Cardiac fibroblast (primary cell): ENCODE measurements at regions not wholly inside any gene's neighbourhood (a gene's known extent, or its start where the extent isn't known, plus 50 kb on each side); places are given as distances from the start of the nearest gene placed in this dataset.

Experiments
- DNase-seq, 2 donors: peaks; one replicate each; pipeline versions ENCODE4 v3.0.0 to v3.0.0-alpha.2; 2010; ENCODE audit warnings: low read depth in 2 of 2
- H3K4me3 ChIP-seq, 2 donors: replicated peaks in 1 of 2; 1 replicate in 1 of 2; 2 replicates in 1 of 2; pipeline ENCODE4 v1.5.1; 2011; ENCODE audit warnings: low read depth in 2 of 2, low read length in 2 of 2, mild to moderate bottlenecking in 2 of 2, moderate library complexity in 1 of 2
- TF ChIP-seq, protein P1 (sequence below): IDR thresholded peaks from one replicate; pipeline ENCODE4 v1.5.1; 2011; ENCODE audit warnings: low read depth, mild to moderate bottlenecking, low read length, inconsistent platforms

DNA sequence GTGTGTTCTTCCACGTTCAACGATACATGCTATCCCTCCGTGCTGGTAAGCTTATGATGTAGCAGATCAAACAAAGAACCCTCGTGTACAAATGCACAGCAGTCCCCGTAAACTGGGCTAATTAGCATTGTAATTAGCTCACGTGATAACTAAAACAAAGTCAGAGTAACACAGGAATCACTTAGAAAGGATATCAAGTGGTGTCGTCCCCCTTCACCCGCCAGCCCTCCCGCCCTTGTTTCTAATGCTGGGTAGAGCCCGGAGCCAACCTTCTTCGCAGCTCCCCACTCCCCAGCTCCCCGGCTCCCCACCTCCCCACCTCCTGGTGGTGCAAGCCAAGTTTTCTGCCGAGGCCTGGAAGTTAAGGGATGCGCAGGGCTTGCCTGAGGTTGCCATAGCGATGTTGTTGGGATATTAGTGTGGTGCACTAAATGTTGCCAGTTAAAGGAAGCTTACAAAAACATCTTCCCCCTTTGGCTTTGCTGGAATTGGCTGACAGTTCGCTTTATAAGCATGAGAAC, 357.9 kb upstream of the CCNH start:
- TF ChIP-seq, protein P1, sequence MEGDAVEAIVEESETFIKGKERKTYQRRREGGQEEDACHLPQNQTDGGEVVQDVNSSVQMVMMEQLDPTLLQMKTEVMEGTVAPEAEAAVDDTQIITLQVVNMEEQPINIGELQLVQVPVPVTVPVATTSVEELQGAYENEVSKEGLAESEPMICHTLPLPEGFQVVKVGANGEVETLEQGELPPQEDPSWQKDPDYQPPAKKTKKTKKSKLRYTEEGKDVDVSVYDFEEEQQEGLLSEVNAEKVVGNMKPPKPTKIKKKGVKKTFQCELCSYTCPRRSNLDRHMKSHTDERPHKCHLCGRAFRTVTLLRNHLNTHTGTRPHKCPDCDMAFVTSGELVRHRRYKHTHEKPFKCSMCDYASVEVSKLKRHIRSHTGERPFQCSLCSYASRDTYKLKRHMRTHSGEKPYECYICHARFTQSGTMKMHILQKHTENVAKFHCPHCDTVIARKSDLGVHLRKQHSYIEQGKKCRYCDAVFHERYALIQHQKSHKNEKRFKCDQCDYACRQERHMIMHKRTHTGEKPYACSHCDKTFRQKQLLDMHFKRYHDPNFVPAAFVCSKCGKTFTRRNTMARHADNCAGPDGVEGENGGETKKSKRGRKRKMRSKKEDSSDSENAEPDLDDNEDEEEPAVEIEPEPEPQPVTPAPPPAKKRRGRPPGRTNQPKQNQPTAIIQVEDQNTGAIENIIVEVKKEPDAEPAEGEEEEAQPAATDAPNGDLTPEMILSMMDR, result no peak

DNA sequence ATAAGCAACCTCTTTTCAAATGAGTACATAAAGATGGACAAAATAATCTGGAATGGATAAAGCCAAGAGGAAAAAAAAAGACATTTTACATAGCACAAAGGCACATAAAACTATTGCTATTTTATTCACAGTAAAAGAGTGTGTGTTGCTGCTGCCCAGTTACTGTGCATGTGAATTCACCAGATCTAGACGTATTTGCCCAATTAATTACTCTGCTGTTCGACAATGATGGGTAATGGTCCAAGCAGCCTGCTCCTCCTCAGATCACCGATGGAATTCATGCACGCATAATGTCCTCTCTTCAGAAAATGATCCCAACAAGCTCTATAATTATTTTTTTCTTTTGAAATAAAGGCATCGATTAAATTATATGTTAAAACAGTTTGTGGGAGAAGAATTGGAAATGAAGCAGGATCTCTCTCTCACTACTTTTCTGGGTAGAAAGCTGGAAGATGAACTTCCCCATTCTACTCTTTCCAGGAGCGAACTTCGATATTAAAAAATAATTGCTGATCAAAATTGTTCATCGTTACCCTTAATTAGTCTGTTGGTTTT, 357.4 kb upstream of the CCNH start:
- TF ChIP-seq, protein P1, result no peak
- DNase-seq, result no peak
- H3K4me3 ChIP-seq, result no peak overlapping the region

More for the DNA sequence above, 357.9 kb upstream of the CCNH start:
- DNase-seq, result no peak
- H3K4me3 ChIP-seq, result no peak overlapping the region

DNA sequence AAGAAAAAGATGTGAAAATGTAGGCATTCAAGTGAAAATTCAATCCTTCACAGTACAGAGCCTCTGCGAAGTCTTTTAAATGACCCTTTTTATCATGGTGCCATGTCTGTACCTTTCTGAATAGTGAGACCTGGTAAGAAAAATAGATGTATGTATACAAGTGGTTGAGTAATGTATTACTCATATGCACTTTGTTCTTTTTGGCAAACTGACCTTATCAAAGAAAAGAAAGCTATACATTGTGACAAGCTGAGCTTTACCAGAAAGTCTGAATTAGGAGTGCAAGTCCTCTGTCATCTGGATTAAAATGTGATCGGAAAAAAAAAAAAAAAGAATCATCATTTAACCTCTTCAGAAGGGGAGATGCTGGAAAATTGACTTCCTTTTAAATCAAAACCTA, 356.4 kb upstream of the CCNH start:
- DNase-seq, result no peak
- TF ChIP-seq, protein P1, result no peak

DNA sequence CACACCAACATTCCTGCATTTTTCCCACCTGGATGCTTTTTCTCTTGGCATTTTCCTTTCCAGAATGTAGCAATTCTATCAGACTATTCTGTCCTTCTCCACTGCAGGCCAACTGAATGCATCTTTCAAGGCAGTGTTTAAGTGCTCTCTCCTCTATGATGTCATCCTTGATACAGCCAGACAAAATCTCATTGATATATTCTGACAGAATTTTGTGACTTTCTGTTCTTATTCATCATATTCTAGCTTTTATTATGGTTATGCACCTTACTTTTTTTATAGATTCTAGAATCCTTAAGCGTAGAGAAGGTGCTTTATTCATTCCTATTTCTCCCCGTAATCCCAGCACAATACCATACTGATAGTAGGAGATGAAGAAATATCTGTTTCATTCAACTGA, 355.5 kb upstream of the CCNH start:
- H3K4me3 ChIP-seq, result no peak overlapping the region
- DNase-seq, result no peak

More for the DNA sequence above, 356.4 kb upstream of the CCNH start:
- no peak overlapping the region for H3K4me3 ChIP-seq

DNA sequence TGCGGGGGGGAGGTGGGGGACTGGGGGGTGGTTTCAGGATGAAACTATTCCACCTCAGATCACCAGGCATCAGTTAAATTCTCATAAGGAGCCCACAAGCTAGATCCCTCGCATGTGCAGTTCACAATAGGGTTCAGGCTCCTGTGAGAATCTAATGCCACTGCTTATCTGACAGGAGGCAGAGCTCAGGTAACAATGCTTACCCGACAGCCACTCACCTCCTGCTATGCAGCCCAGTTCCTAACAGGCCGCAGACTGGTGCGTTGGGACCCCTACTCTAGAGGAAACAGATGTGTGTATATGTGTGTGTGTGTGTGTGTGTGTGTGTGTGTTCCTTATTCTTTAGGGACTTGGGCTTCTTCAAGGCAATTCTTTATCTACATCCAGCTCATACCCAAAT, 352.3 kb upstream of the CCNH start:
- TF ChIP-seq, protein P1, result no peak
- DNase-seq, result no peak
- no peak overlapping the region for H3K4me3 ChIP-seq

More for the DNA sequence above, 355.5 kb upstream of the CCNH start:
- TF ChIP-seq, protein P1, result no peak

DNA sequence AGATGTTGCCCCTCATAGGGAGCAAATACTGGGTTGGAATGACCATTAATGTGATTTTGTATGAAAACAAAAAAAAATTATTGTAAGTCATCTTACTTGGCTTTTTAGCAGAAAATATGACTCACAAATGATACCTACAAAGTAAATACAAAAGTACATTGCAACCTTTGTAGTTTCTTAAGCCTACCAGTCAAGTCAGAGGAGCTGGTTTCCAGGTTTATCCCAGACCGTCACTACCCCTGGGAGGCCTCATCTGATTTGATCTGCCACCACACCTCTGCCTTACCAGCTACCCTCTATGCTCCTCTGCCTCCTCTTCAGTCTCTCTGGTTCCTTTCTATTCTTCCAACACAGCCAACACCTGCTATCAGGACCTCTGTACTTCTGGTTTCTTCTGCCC, 349.9 kb upstream of the CCNH start:
- TF ChIP-seq, protein P1, result no peak
- no peak for DNase-seq
- H3K4me3 ChIP-seq, result no peak overlapping the region

DNA sequence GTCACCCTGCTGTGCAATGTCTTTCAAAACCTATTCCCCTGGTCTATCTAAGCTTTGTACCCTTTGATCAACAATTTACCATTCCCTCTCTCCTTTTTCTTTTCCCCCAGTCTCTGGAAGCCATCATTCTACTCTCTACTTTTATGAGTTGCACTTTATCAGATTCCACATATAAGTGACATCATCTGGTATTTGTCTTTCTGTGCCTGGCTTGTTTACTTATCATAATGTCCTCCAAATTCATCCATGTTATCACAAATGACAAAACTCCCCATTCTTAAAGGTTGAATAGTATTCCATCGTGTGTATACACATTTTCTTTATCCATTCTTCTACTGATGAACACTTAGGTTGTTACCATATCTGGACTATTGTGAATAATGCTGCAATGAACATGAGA, 344.2 kb upstream of the CCNH start:
- no peak overlapping the region for H3K4me3 ChIP-seq
- DNase-seq, result no peak
- TF ChIP-seq, protein P1, result no peak
